ENCODE measurements at regions not wholly inside any gene's neighbourhood (a gene's known extent, or its start where the extent isn't known, plus 50 kb on each side); places are given as distances from the start of the nearest gene placed in this dataset.

- DNase-seq: no peak
These were observed 51.6 kb upstream of the MIR17HG start for GRCh38 chr13:91295712-91296410.

DNA sequence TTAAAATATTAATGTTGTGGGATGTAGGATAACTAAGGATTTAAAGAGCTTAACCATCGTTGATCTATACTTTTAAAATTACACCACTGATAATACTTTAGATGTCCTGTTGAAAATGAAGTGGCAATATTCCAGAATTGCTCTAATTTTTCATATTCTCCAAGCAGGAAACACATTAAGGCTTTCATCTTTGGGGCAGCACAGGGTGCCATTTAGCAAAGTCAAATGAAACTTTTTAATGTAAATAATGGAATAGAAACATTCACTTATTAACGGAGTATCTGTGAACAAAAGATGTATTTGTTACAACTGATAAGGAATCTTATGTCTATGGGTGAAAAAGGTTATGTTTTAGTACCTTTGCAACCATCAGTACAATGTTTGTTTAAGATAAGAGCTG lies 50.0 kb upstream of the MIR17HG start:
- DNase-seq: no peak

All from activated T-cell treated with anti-CD3 and anti-CD28 coated beads, Interleukin-2, amount 50 U/mL, for 1 hour (primary cell).